Erythroblast (primary cell): ENCODE measurements at regions not wholly inside any gene's neighbourhood (a gene's known extent, or its start where the extent isn't known, plus 50 kb on each side); places are given as distances from the start of the nearest gene placed in this dataset.

Experiments used
- DNase-seq, 2 experiments: peaks; one replicate each; lab custom pipeline; 2025; lab: John Stamatoyannopoulos, UW
- GATA1 ChIP-seq: IDR thresholded peaks from 2 replicates; pipeline ENCODE4 v1.6.1; 2011; ENCODE audit warnings: low read depth, mild to moderate bottlenecking, control low read depth, low read length, moderate library complexity
- POLR2A ChIP-seq: IDR thresholded peaks from 2 replicates; pipeline ENCODE4 v1.6.1; 2011; ENCODE audit warnings: mild to moderate bottlenecking, low read length

DNA sequence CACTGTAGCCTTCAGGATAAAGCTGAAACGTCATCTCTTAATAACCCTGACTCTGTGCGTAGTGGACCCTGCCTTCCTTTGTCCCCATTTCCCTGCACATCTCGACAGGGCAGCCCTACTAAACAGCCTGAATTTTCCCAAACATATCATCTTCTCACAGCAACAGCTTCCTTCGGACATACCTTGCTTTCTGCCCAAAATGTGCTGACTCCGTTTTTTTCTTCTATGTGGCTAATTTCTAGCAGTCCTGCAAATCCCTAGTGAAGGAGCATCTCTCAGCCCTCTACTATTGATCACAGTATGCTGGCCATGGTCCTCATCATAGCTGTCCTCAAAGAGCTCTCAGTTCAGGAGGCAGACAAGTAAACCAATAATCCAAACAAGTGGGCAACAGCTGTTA is 53.1 kb upstream of the PCED1B start:
- TF ChIP-seq GATA1 (no peak), POLR2A (no peak)

More for the DNA sequence above, 53.1 kb upstream of the PCED1B start:
- DNase-seq, result no peak
